HUDEP-2 (cell line): ENCODE measurements at regions not wholly inside any gene's neighbourhood (a gene's known extent, or its start where the extent isn't known, plus 50 kb on each side); places are given as distances from the start of the nearest gene placed in this dataset.
"Not testable (repeated sequence)": the region's sequence is repeated elsewhere in the genome, so short reads cannot be mapped to it uniquely, and the experiment has no call there.

Experiments used
- DNase-seq, 76 experiments: peaks; one replicate each; lab custom pipeline; 2025; ENCODE audit not compliant: unreplicated experiment in 76 of 76; lab: John Stamatoyannopoulos, UW

DNA sequence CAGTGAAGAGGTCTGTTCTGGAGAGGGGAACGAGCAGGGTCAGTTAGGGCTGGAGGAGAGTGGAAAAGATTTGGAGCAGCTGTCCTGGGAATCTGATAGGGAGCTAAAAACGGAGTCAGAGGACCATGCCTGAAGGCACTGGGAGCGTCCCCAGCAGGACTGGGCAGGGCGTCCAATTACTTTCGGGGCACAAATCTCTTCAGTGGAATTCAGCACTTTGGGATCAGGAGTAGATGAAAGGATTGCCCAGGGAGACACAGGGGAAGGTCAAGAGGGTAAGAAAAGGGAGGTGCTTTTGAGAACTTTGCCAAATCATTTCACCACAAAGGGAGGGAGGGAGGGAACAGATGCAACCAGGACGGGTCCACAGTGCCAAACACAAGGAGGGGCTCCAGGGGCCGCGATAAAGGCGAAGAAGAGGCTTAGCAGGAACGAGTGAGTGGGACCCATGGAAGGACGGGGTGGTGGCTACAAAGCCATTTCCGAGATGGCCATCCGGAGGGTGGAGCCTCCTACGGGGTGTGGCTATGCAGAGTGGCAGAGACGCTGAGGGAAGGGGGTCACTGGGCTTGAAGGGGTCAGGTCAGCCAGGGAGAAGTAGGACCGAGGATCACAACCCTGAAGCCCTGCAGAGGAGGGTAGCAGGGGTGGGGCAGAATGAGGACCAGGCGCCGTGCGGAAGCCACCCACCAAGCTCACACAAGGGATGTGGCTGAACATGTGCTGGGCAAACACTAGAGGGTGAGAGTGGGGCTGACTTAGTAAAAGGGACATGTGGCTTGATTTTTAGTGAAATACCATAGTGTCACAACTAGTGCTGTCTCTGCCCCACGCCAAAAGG is 180.0 kb upstream of the RREB1 start:
- peak in 5 of 76 experiments; percentile 7 to 40 (median 11) for DNase-seq

GRCh38 chr6:6930223-6930880 is 177.4 kb upstream of the RREB1 start:
- no peak for DNase-seq

DNA sequence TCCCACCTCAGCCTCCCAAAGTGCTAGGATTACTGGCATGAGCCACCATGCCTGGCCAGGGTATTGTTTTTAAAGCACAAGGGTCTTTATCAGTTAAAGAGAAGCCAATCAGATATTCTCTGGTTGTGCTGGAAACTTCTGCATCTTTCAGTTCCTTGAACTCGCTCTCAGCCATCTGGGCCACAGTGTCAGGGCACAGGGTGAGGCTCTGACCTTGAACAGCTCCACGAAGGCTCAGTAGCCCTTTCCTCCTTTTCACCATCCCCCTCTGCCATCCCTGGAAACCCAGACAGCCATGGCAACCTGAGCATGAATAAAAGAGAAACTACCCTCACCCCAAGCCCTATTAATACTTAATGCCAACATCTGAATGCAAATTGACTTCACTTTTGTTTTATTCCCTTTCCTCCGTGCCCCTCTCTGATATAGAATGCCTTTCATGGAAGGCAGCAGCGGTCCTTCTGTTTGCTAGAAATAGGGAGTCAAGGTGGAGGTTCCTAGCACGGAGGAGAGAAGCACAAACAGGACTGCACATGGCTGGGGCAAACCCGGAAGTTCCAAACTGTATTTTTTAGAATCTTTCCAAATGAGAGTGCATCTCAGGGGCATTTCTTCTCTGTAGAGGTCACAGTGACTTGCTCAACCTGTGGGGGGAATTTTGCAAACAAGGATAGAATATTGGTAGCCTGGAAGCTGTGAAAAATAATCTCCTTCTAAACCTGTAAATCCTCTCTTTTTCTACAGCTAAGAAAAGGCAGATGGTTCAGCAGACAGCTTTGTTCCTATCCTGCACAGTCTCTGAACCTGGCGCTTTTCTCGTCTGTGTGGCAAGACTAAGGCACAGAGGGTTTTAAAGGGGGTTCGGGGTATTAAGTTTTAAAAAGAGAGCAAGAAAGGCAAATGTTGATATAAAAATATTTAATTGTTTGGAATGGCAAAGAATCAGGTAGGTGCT is 176.4 kb upstream of the RREB1 start:
- DNase-seq, result peak in 5 of 76 experiments; percentile 21 to 33 (median 25)

GRCh38 chr6:6932341-6932740 is 175.4 kb upstream of the RREB1 start:
- DNase-seq, result no peak

DNA sequence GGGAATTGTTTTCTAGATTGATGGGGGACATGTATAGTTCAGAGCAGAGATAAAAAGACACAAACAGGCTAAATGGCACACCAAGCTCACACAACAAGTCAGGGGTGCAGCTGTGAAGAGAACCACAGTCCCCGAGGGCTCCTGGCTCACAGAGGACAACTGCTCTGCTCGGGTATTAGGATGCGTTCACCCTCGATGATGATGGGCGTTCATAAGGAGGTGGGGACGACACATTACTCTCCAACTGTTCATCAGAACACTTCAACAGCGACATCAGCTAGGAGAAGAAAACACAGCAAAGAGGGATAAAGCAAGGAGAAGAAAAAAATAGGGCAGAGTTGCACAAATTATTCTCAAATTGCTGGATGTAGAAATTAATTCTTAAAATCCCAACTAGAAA is 174.8 kb upstream of the RREB1 start:
- DNase-seq, result no peak

DNA sequence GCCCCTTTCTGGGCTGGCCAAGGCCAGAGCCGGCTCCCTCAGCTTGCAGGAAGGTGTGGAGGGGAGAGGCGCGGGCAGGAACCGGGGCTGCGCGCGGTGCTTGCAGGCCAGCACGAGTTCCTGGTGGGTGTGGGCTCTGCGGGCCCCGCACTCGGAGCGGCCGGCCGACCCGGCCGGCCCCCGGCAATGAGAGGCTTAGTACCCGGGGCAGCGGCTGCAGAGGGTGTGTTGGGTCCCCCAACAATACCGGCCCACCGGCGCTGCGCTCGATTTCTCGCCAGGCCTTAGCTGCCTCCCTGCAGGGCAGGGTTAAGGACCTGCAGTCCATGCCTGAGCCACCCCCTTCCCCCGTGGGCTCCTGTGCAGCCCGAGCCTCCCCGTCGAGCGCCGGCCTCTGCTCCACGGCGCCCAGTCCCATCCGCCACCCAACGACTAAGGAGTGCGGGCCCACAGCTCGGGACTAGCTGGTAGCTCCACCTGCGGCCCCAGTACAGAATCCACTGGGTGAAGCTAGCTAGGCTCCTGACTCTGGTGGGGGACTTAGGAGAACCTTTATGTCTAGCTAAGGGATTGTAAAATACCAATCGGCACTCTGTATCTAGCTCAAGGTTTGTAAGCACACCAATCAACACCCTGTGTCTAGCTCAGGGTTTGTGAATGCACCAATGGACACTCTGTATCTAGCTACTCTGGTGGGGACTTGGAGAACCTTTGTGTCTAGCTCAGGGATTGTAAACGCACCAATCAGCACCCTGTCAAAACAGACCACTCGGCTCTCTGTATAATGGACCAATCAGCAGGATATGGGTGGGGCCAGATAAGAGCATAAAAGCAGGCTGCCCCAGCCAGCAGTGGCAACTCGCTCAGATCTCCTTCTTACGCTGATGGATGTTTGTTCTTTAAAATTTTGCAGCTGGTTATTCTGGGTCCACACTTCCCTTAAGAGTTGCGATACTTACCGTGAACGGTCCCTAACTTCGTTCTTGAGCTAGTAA is 167.4 kb upstream of the RREB1 start:
- no peak for DNase-seq

DNA sequence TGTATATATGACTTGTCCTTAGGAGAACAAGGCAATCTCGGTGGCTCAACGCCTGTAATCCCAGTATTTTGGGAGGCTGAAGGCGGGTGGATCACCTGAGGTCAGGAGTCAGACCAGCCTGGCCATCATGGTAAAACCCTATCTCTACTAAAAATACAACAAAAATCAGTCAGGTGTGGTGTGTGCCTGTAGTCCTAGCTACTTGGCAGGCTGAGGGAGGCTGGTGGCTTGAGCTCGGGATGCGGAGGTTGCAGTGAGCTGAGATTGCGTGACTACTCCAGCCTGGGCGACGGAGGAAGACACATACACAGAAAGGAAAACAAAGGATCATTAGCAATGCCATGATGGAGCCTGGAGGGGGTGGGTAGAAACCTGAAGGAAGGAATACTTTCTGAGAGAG is 166.6 kb upstream of the RREB1 start:
- no peak for DNase-seq

GRCh38 chr6:6942091-6942490 is 165.7 kb upstream of the RREB1 start:
- DNase-seq, result no peak

DNA sequence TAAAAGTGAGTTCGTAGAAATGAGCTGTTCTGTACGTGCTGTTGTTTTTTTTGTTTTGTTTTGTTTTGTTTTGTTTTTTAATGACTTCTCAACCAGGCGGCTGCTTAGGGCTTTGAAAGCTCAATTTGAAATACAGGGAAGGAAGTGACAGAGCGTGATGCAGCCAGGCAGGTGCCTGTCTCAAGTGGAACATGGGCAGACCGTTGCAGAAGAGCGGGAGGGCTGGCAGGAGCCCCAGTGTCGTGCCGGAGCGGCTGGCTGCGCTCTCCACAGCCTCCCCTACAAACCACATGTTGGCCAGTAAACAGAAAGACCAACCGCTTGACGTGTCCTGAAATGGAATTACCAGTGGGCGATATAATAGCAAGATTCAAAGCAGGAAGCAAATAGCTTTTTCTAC is 164.9 kb upstream of the RREB1 start:
- peak in 57 of 76 experiments; percentile 18 to 79 (median 53) for DNase-seq

DNA sequence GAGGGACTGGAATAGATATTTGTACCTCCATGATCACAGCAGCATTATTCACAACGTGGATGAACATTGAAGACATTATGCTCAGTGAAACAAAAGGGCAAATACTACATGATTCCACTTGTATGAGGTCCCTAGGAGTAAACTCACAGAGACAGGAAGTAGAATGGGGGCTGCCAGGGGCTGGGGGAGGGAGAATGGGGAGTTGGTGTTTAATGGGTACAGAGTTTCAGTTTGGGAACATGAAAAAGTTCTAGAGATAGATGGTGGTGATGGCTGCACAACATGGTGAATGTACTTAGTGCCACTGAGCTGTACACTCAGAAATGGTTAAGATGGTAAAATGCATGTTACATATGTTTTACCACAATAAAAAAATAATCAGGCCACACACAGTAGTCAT is 164.3 kb upstream of the RREB1 start:
- DNase-seq, result peak in 6 of 76 experiments; percentile 15 to 40 (median 22)

DNA sequence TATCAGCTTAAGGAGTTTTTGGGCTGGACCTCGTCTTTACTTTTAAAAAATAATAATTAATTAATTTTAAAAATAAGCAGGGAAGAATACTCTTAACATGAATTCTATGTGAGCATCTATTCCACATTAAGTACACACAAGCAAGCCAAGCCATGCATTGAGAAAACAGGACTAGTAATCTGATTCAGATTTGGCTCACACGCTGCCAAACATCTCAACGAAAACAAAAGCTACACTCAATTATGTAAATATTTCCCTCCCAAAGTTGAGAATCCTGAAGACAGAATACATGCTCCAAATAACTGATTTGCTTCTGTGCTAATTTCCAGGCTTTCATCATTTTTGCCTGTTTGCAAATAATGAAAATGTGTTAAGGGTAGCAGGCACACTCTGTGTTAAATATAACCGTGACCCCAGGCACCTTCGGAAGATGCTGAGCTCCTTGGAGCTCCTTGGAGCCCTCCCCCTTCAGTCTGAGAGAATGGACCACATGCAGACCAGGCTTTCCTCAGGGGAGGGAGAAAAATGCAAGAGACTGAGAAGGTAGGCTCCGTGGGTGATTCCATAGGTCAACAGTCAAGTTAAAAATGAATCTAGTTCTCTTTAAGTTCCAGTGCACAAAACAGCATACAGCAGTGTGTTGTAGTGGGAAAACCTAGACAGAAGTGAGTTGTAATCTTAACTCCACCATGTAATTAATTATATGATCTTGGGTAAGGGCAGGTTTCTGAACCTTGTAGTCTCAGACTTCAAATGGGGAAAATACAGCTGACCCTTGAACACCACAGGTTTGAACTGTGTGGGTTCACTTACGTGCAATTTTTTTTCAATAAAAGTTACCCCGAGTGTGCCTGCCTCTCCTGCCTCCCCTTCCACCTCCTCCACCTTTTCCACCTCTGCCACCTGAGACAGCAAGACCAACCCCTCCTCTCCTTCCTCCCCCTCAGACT is 161.3 kb upstream of the RREB1 start:
- DNase-seq, result no peak

DNA sequence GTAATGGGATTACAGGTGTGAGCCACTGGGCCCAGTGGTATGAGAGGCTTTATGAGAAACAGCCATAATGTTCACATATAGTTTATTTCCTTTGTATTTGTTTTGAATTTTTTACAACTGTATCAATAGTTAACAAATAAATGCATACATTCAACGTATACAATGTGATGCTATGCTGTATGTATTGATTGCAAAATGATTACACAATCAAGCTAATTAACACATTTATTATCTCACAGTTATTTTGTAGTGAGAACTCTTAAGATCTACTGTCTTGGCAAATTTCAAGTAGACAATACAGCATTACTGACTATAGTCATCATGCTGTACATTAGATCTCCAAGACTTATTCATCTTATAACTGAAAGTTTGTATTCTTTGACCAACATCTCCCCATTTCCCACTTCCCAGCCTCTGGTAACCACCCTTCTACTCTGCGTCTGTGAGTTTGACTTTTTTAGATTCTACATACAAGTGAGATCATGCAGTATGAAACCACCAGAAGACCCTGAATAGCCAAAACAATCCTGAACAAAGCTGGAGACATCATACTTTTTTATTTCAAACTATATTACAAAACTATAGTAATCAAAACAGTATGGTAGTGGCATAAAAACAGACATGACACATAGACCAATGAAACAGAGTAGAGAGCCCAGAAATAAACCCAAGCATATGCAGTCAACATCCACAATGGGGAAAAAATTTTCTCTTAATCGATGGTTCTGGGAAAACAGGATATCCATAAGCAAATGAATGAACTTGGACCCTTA is 157.2 kb upstream of the RREB1 start:
- DNase-seq, result no peak

- no peak for DNase-seq
Measured at GRCh38 chr6:6951355-6951754, 156.4 kb upstream of the RREB1 start.

DNA sequence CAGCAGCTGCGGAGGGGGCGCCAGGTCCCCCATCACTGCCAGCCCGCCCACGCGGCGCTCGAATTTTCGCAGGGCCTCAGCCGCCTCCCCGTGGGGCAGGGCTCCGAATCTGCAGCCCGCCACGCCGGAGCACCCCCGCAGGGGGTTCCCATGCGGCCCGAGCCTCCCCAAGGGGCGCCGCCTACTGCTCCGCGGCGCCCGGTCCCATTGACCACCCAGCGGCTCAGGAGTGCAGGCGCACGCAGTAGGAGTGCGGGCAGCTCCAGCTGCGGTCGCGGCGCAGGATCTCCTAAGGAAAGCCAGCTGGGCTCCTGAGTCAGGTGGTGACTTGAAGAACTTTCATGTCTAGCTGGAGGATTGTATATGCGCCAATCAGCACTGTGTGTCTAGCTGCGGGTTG is 155.3 kb upstream of the RREB1 start:
- DNase-seq, result no peak

GRCh38 chr6:6952927-6953326 is 154.8 kb upstream of the RREB1 start:
- not testable (repeated sequence) for DNase-seq

DNA sequence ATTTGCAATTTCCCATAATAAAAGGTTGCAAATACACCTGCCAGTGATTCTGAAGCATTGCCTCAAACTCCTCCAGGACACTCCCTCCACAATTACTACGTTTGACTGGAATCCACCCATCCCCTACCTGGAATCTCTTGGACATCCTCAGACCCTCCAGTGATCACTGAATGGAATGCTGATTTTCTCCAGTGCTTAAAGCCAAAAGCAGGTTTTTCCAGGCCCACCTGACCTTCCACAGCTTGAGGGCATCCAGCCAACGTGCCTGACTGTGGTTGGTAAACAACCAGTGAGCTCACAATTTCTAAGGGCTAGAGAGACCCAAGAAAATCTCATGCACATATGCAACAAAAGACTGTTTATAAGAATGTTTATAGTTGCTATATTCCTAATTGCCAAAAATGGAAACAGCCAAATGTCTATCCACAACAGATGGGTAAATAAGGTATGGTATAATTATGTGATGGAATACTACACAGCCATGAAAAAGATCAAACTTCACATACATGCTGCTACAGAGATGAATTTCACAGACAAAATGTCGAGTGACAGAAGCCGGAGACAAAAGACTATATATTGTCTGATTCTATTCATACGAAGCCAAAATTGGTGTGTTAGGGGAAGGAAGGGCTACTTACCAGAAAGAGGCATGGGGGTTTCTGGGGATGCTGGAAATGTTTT is 147.1 kb upstream of the RREB1 start:
- no peak for DNase-seq

DNA sequence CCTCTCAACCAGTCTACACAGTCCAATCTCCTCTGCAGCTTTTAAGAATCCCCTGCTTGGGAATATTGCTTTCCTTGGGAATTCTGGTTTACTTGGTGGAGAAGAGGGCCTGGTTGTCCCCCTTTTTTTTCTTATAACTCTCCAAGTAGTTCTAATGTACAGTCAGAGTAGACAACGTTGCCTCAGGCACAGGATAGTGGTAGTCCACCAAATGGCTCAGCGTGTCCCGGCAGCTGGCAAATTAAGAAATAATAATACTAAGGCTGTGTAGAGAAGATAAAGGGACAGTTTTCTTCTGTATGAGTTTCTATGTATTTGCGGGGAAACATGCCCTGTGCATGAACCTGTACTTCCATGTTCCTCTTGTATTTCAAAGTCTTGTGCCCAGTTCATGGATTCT is 145.7 kb upstream of the RREB1 start:
- no peak for DNase-seq
